ENCODE measurements at regions not wholly inside any gene's neighbourhood (a gene's known extent, or its start where the extent isn't known, plus 50 kb on each side); places are given as distances from the start of the nearest gene placed in this dataset.

DNA sequence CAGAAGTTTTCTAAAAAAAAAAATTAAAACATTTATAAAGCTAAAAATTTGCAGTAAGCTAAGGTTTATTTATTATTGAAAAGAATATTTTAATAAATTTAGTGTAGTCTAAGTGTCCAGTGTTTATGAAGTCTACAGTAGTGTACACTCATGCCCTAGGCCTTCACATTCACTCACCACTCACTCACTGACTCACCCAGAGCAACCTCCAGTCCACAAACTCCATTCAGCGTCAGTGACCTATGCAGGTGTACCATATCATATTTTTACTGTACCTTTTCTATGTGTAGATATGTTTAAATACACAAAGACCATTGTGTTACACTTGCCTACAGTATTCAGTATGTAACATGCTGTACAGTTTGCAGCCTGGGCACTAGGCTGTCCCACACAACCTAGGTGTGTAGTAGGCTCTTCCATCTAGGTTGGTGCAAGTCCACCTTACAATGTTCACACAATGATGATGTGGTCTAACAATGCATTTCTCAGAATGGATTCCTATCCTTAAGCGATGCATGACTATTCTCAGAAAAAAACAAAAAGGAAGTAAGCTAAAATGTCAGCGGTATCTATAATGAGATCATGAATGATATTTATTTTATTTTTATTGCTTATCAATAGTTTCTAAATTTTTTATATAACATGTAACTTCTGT is 336.7 kb downstream of the AGTPBP1 start:
- H3F3A ChIP-seq (ENCODE audit: low read depth): no peaks in the 10 kb centered on the region
- no peaks in the 10 kb centered on the region for H4K20me1 ChIP-seq (ENCODE audit: insufficient read depth, low read length, poor library complexity, severe bottlenecking)
- no peaks in the 10 kb centered on the region for H3K36me3 ChIP-seq (ENCODE audit: insufficient read depth, low read length)
- no peaks in the 10 kb centered on the region for H3K9me2 ChIP-seq (replicated peaks; ENCODE audit: low read depth, low read length)
- no peak for TF ChIP-seq EZH2phosphoT487 (IDR thresholded peaks at IDR 0.05; ENCODE audit: borderline replicate concordance)
- TF ChIP-seq, protein P1, sequence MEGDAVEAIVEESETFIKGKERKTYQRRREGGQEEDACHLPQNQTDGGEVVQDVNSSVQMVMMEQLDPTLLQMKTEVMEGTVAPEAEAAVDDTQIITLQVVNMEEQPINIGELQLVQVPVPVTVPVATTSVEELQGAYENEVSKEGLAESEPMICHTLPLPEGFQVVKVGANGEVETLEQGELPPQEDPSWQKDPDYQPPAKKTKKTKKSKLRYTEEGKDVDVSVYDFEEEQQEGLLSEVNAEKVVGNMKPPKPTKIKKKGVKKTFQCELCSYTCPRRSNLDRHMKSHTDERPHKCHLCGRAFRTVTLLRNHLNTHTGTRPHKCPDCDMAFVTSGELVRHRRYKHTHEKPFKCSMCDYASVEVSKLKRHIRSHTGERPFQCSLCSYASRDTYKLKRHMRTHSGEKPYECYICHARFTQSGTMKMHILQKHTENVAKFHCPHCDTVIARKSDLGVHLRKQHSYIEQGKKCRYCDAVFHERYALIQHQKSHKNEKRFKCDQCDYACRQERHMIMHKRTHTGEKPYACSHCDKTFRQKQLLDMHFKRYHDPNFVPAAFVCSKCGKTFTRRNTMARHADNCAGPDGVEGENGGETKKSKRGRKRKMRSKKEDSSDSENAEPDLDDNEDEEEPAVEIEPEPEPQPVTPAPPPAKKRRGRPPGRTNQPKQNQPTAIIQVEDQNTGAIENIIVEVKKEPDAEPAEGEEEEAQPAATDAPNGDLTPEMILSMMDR (conservative IDR thresholded peaks at IDR 0.05; ENCODE audit: low read length): no peak
- H3K9ac ChIP-seq (ENCODE audit: low read depth, low read length, poor library complexity, severe bottlenecking): no peak overlapping the region
- H3K9me3 ChIP-seq (ENCODE audit: insufficient read depth, low read depth, low read length): no peaks in the 10 kb centered on the region
- no peaks in the 10 kb centered on the region for H3K79me2 ChIP-seq (ENCODE audit: insufficient read depth, low read length)
- no peak overlapping the region for H3K4me2 ChIP-seq (ENCODE audit: low read depth, low read length, poor library complexity, severe bottlenecking)
- H3K27me3 ChIP-seq (ENCODE audit: insufficient read depth, low read length, poor library complexity, severe bottlenecking): no peaks in the 10 kb centered on the region
- H3K4me1 ChIP-seq (ENCODE audit: insufficient read depth, low read length, poor library complexity, severe bottlenecking): no peaks in the 10 kb centered on the region
- no peak overlapping the region for H3K4me3 ChIP-seq (ENCODE audit: low read length, poor library complexity, severe bottlenecking)
- no peak overlapping the region for H2AFZ ChIP-seq (ENCODE audit: low read length)

DNA sequence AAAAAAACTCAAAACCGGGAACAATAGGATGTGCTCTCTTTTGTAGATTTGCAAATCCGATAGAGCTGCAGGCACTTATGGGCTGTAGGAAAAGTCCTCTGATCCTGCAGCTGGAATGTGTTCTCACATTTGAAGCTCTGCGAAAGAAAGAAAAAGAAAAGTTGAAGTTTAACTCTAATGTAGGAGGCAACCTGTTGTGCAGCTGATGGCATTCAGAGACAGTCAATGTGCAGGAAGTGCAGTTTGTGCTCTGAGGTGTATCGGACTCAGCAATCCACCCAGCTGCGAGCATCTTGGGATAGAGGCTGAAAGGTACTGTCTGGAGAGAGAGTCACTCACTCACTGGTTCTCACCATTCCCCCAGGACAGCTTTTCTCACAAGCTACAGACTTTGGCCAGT is 339.2 kb downstream of the AGTPBP1 start:
- H3K36me3 ChIP-seq (ENCODE audit: insufficient read depth, low read length): no peaks in the 10 kb centered on the region
- H3K9me2 ChIP-seq (replicated peaks; ENCODE audit: low read depth, low read length): no peaks in the 10 kb centered on the region
- no peaks in the 10 kb centered on the region for H3K9me3 ChIP-seq (ENCODE audit: insufficient read depth, low read depth, low read length)
- H3K79me2 ChIP-seq (ENCODE audit: insufficient read depth, low read length): no peaks in the 10 kb centered on the region
- no peaks in the 10 kb centered on the region for H3K27me3 ChIP-seq (ENCODE audit: insufficient read depth, low read length, poor library complexity, severe bottlenecking)
- TF ChIP-seq, protein P1 (conservative IDR thresholded peaks at IDR 0.05; ENCODE audit: low read length): no peak
- no peak for TF ChIP-seq EZH2phosphoT487 (IDR thresholded peaks at IDR 0.05; ENCODE audit: borderline replicate concordance)
- H4K20me1 ChIP-seq (ENCODE audit: insufficient read depth, low read length, poor library complexity, severe bottlenecking): no peaks in the 10 kb centered on the region
- H3F3A ChIP-seq (ENCODE audit: low read depth): no peaks in the 10 kb centered on the region
- H3K9ac ChIP-seq (ENCODE audit: low read depth, low read length, poor library complexity, severe bottlenecking): no peak overlapping the region
- H3K4me1 ChIP-seq (ENCODE audit: insufficient read depth, low read length, poor library complexity, severe bottlenecking): no peaks in the 10 kb centered on the region
- no peak overlapping the region for H2AFZ ChIP-seq (ENCODE audit: low read length)
- no peak overlapping the region for H3K4me2 ChIP-seq (ENCODE audit: low read depth, low read length, poor library complexity, severe bottlenecking)
- no peak overlapping the region for H3K4me3 ChIP-seq (ENCODE audit: low read length, poor library complexity, severe bottlenecking)

DNA sequence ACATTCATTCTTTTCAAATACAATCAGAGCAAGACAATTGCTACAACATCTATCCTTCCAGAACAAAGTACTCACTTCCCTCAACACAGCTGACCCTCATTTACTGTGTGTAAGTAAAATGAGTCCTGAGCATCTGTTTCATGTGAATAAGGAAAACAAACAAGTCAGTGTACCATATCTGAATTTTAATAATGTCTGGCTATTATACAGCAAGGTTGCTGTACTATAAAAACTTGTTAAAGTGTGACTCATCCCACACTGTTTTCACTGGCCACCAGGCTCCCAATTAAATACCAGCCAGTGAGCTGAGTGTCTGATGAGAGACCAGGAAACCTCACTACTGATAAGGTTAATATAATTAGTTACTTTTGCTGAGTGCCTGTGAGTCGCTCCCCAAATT is 339.8 kb downstream of the AGTPBP1 start:
- Histone ChIP-seq H3K4me2 (ENCODE audit: low read depth, low read length, poor library complexity, severe bottlenecking) (no peak overlapping the region), H3K4me3 (ENCODE audit: low read length, poor library complexity, severe bottlenecking) (no peak overlapping the region), H3K9ac (ENCODE audit: low read depth, low read length, poor library complexity, severe bottlenecking) (no peak overlapping the region), H3F3A (ENCODE audit: low read depth) (no peaks in the 10 kb centered on the region), H3K4me1 (ENCODE audit: insufficient read depth, low read length, poor library complexity, severe bottlenecking) (no peaks in the 10 kb centered on the region), H3K36me3 (ENCODE audit: insufficient read depth, low read length) (no peaks in the 10 kb centered on the region), H3K9me3 (ENCODE audit: insufficient read depth, low read depth, low read length) (no peaks in the 10 kb centered on the region), H3K79me2 (ENCODE audit: insufficient read depth, low read length) (no peaks in the 10 kb centered on the region), H2AFZ (ENCODE audit: low read length) (no peak overlapping the region), H4K20me1 (ENCODE audit: insufficient read depth, low read length, poor library complexity, severe bottlenecking) (no peaks in the 10 kb centered on the region), H3K27me3 (ENCODE audit: insufficient read depth, low read length, poor library complexity, severe bottlenecking) (no peaks in the 10 kb centered on the region), H3K9me2 (replicated peaks; ENCODE audit: low read depth, low read length) (no peaks in the 10 kb centered on the region)
- TF ChIP-seq, protein P1 (conservative IDR thresholded peaks at IDR 0.05; ENCODE audit: low read length): no peak
- no peak for TF ChIP-seq EZH2phosphoT487 (IDR thresholded peaks at IDR 0.05; ENCODE audit: borderline replicate concordance)

All from Loucy (cell line).